GM23248 (cell line): ENCODE measurements at regions not wholly inside any gene's neighbourhood (a gene's known extent, or its start where the extent isn't known, plus 50 kb on each side); places are given as distances from the start of the nearest gene placed in this dataset.
"Not testable (repeated sequence)": the region's sequence is repeated elsewhere in the genome, so short reads cannot be mapped to it uniquely, and the experiment has no call there.

Experiments used
- DNase-seq: peaks from one replicate; pipeline ENCODE4 v3.0.0-alpha.2; 2015
- H2AFZ ChIP-seq: fragments of 200-600 bp; sonication (generic); 2 replicates; pipeline ENCODE4 v1.6.1; 2016; ENCODE audit warnings: antibody characterized with exemption
- H3F3A ChIP-seq: fragments of 200-600 bp; sonication (generic); 2 replicates; pipeline ENCODE4 v1.6.1; 2016; ENCODE audit warnings: mild to moderate bottlenecking, antibody characterized with exemption, mixed run types; ENCODE audit not compliant: insufficient read depth
- H3K27ac ChIP-seq: fragments of 200-600 bp; sonication (generic); 2 replicates; pipeline ENCODE4 v1.5.1; 2016; ENCODE audit warnings: mild to moderate bottlenecking
- H3K27me3 ChIP-seq: fragments of 200-600 bp; sonication (generic); replicated peaks from 2 replicates; pipeline ENCODE4 v1.6.1; 2016; ENCODE audit warnings: mild to moderate bottlenecking; ENCODE audit not compliant: insufficient read depth
- H3K36me3 ChIP-seq: fragments of 200-600 bp; sonication (generic); 2 replicates; pipeline ENCODE4 v1.6.1; 2016; ENCODE audit warnings: low read depth, mild to moderate bottlenecking
- H3K4me1 ChIP-seq: fragments of 200-600 bp; sonication (generic); 2 replicates; pipeline ENCODE4 v1.6.1; 2016; ENCODE audit warnings: mild to moderate bottlenecking; ENCODE audit not compliant: insufficient read depth
- H3K4me2 ChIP-seq: fragments of 200-600 bp; sonication (generic); one replicate; pipeline ENCODE4 v1.6.1; 2016; ENCODE audit warnings: mild to moderate bottlenecking; ENCODE audit not compliant: unreplicated experiment
- H3K4me3 ChIP-seq: fragments of 200-600 bp; sonication (generic); 2 replicates; pipeline ENCODE4 v1.5.1; 2016; ENCODE audit warnings: mild to moderate bottlenecking
- H3K79me2 ChIP-seq: fragments of 200-600 bp; sonication (generic); 2 replicates; pipeline ENCODE4 v1.6.1; 2016; ENCODE audit warnings: mild to moderate bottlenecking; ENCODE audit not compliant: insufficient read depth
- H3K9ac ChIP-seq: fragments of 200-600 bp; sonication (generic); 2 replicates; pipeline ENCODE4 v1.6.1; 2016; ENCODE audit warnings: mild to moderate bottlenecking
- H3K9me2 ChIP-seq: fragments of 200-600 bp; sonication (generic); 2 replicates; pipeline ENCODE4 v1.6.1; 2016; ENCODE audit warnings: mixed run types, mild to moderate bottlenecking, moderate library complexity; ENCODE audit not compliant: insufficient read depth
- H3K9me3 ChIP-seq: fragments of 200-600 bp; sonication (generic); one replicate; pipeline ENCODE4 v1.6.1; 2017; ENCODE audit warnings: low read depth
- H4K20me1 ChIP-seq: fragments of 200-600 bp; sonication (generic); 2 replicates; pipeline ENCODE4 v1.6.0; 2016; ENCODE audit not compliant: insufficient read depth
- EZH2 ChIP-seq: fragments of 200-600 bp; sonication (generic); IDR thresholded peaks from 2 replicates; pipeline ENCODE4 v1.6.1; 2018; ENCODE audit warnings: antibody characterized with exemption, mild to moderate bottlenecking; ENCODE audit not compliant: insufficient read depth, poor library complexity, severe bottlenecking
- EZH2phosphoT487 ChIP-seq: fragments of 200-600 bp; sonication (generic); IDR thresholded peaks from 2 replicates; pipeline ENCODE4 v1.6.1; 2018; ENCODE audit warnings: antibody characterized with exemption, moderate library complexity, mild to moderate bottlenecking, low read depth; ENCODE audit not compliant: insufficient read depth
- WGBS, 2 experiments: methylation state at CpG; one replicate each; pipeline ENCODE4 v1.1.6; 2015 to 2017; ENCODE audit warnings: low lambda C conversion rate in 2 of 2, low coverage in 1 of 2; ENCODE audit errors: missing lambda C conversion rate in 2 of 2; 5-methylcytosine and 5-hydroxymethylcytosine counted together
- in situ Hi-C: fragments of 300-500 bp; cut with MboI; formaldehyde crosslinking; loops from 2 replicates; pipeline ENCODE4 v1.15.0; 2020

- Histone ChIP-seq H3K9me2 (no peaks in the 10 kb centered on the region), H3K4me2 (no peak overlapping the region), H3F3A (no peaks in the 10 kb centered on the region), H3K36me3 (no peaks in the 10 kb centered on the region), H3K4me1 (0 out of 2 replicates have a peak, but pooled peaks cover 11% of the 10 kb centered on the region), H2AFZ (no peak overlapping the region), H3K27me3 (no peaks in the 10 kb centered on the region), H3K9me3 (no peaks in the 10 kb centered on the region), H3K9ac (no peak overlapping the region), H3K4me3 (no peak overlapping the region), H3K79me2 (no peaks in the 10 kb centered on the region), H3K27ac (no peak overlapping the region), H4K20me1 (no peaks in the 10 kb centered on the region)
- no peak for DNase-seq
- in situ Hi-C loops, result no loop called here
- TF ChIP-seq EZH2phosphoT487 (no peak), EZH2 (no peak)
- WGBS, 2 experiments, result 96 to 99% methylated on average over 4 of the region's 4 CpGs
These were observed 132.2 kb upstream of the CAV2 start for GRCh38 chr7:116367171-116367813.

GRCh38 chr7:116368965-116369364 lies 130.6 kb upstream of the CAV2 start:
- Histone ChIP-seq H3K27me3 (no peaks in the 10 kb centered on the region), H4K20me1 (no peaks in the 10 kb centered on the region), H3K27ac (no peak overlapping the region), H3K79me2 (no peaks in the 10 kb centered on the region), H3F3A (no peaks in the 10 kb centered on the region), H3K4me2 (no peak overlapping the region), H3K9ac (no peak overlapping the region), H3K36me3 (no peaks in the 10 kb centered on the region), H2AFZ (no peak overlapping the region), H3K9me2 (no peaks in the 10 kb centered on the region), H3K4me3 (no peak overlapping the region), H3K4me1 (0 out of 2 replicates have a peak, but pooled peaks cover under 1% of the 10 kb centered on the region), H3K9me3 (no peaks in the 10 kb centered on the region)
- 83% methylated on average over 2 of the region's 2 CpGs for WGBS, 2 experiments
- no peak for TF ChIP-seq EZH2
- no peak for TF ChIP-seq EZH2phosphoT487
- in situ Hi-C loops, result no loop called here
- no peak for DNase-seq

- in situ Hi-C loops, H3K9me3 ChIP-seq, H3K27ac ChIP-seq, H3K4me3 ChIP-seq, H3K36me3 ChIP-seq, H3F3A ChIP-seq, H2AFZ ChIP-seq, DNase-seq, H3K27me3 ChIP-seq, H4K20me1 ChIP-seq, H3K9me2 ChIP-seq, H3K4me1 ChIP-seq, H3K9ac ChIP-seq, H3K79me2 ChIP-seq, H3K4me2 ChIP-seq: not testable (repeated sequence)
- 87 to 94% methylated on average over 7 of the region's 7 CpGs for WGBS, 2 experiments
These were observed 128.0 kb upstream of the CAV2 start for GRCh38 chr7:116371536-116371935.

- H3K9ac ChIP-seq, H3F3A ChIP-seq, H3K79me2 ChIP-seq, H3K9me2 ChIP-seq, DNase-seq, H3K27me3 ChIP-seq, H4K20me1 ChIP-seq, H2AFZ ChIP-seq, H3K4me2 ChIP-seq, H3K9me3 ChIP-seq, H3K4me3 ChIP-seq, in situ Hi-C loops, H3K27ac ChIP-seq, H3K36me3 ChIP-seq, H3K4me1 ChIP-seq: not testable (repeated sequence)
- 74 to 83% methylated on average over 1 to 3 of the region's 3 CpGs for WGBS, 2 experiments
These were observed 126.3 kb upstream of the CAV2 start for GRCh38 chr7:116373229-116373628.

- TF ChIP-seq EZH2phosphoT487, result no peak
- no peak for TF ChIP-seq EZH2
- H3F3A ChIP-seq, result no peaks in the 10 kb centered on the region
These were observed 121.8 kb upstream of the CAV2 start for GRCh38 chr7:116377721-116378120.

More at GRCh38 chr7:116377721-116378120, 121.8 kb upstream of the CAV2 start:
- H3K4me3 ChIP-seq, result no peak overlapping the region
- WGBS, 2 experiments, result 95 to 100% methylated on average over 2 of the region's 2 CpGs
- no peaks in the 10 kb centered on the region for H3K79me2 ChIP-seq
- H3K9ac ChIP-seq, result no peak overlapping the region
- H3K27ac ChIP-seq, result no peak overlapping the region
- no peak for DNase-seq
- no peak overlapping the region for H3K4me2 ChIP-seq
- in situ Hi-C loops, result no loop called here
- no peaks in the 10 kb centered on the region for H3K9me2 ChIP-seq
- H2AFZ ChIP-seq, result no peak overlapping the region
- no peaks in the 10 kb centered on the region for H4K20me1 ChIP-seq
- H3K4me1 ChIP-seq, result peaks cover 12% of the 10 kb centered on the region
- no peaks in the 10 kb centered on the region for H3K36me3 ChIP-seq
- H3K27me3 ChIP-seq, result no peaks in the 10 kb centered on the region
- no peaks in the 10 kb centered on the region for H3K9me3 ChIP-seq
